ENCODE measurements at regions not wholly inside any gene's neighbourhood (a gene's known extent, or its start where the extent isn't known, plus 50 kb on each side); places are given as distances from the start of the nearest gene placed in this dataset.

DNA sequence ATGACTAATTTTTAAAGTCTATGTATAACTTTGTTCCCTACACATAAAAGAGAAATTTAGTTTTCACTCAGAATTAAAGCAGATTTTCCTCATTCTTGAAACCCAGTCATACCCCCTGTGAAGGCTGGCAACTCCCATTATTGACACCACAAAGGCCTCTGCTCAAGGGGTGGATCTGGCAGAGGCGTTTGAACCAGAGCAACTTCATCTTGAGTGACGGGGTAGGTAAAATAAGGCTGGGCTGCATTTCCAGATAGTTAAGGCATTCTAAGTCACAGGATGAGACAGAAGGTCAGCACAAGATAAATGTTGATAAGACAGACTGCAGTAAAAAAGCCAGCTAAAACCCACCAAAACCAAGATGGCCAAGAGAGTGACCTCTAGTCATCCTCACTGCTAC is 177.2 kb upstream of the OR13F1 start:
- ChIA-PET POLR2A (no interaction called here), CTCF (no interaction called here)
- no peak for DNase-seq (ENCODE audit: low read depth, low spot score)
- no peak overlapping the region for H3K4me3 ChIP-seq (ENCODE audit: low read depth, low read length)
- TF ChIP-seq, protein P1, sequence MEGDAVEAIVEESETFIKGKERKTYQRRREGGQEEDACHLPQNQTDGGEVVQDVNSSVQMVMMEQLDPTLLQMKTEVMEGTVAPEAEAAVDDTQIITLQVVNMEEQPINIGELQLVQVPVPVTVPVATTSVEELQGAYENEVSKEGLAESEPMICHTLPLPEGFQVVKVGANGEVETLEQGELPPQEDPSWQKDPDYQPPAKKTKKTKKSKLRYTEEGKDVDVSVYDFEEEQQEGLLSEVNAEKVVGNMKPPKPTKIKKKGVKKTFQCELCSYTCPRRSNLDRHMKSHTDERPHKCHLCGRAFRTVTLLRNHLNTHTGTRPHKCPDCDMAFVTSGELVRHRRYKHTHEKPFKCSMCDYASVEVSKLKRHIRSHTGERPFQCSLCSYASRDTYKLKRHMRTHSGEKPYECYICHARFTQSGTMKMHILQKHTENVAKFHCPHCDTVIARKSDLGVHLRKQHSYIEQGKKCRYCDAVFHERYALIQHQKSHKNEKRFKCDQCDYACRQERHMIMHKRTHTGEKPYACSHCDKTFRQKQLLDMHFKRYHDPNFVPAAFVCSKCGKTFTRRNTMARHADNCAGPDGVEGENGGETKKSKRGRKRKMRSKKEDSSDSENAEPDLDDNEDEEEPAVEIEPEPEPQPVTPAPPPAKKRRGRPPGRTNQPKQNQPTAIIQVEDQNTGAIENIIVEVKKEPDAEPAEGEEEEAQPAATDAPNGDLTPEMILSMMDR (IDR thresholded peaks at IDR 0.05; ENCODE audit: insufficient read depth, low read length, missing control alignments): no peak

DNA sequence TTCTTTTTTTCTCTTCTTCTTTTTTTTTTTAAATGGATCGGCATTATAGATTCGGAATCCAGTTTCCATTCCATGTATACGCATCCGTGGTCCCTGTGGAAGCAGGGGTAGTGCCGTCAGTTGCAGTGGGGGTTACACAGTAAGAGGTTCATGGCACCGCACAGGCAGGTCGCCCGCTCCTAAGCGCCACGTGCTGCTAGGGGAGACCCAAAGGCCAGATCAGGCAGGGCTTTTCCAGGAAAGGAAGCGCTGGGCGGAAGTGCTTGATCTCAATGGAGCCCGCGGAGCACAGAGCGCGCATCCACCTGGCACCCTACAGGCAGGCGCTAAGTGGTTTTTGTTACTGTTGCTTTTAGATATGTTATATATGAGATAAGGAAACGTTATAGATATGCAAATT is 174.8 kb upstream of the OR13F1 start:
- TF ChIP-seq, protein P1 (IDR thresholded peaks at IDR 0.05; ENCODE audit: insufficient read depth, low read length, missing control alignments): no peak
- DNase-seq (ENCODE audit: low read depth, low spot score): no peak
- no peak overlapping the region for H3K4me3 ChIP-seq (ENCODE audit: low read depth, low read length)
- ChIA-PET CTCF (no interaction called here), POLR2A (no interaction called here)

DNA sequence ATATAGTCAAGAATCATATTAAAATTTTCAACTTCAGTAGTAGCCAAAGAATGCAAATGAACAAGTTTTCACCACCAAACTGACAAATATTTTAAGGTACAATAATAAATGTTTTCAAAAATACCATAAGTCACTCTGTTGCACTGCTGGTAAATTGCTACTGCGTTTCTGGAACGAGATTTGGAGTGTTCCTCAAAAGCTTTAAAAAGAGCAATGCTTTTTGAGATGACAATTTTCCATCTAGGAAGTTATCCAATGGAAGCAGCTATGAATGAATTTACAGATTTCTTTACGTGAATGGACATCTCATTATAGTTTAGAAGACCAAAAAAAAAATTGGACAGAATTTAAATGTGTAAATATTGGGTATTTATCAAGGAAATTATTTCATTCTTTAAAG is 173.2 kb upstream of the OR13F1 start:
- DNase-seq (ENCODE audit: low read depth, low spot score): no peak
- no peak overlapping the region for H3K4me3 ChIP-seq (ENCODE audit: low read depth, low read length)
- TF ChIP-seq, protein P1 (IDR thresholded peaks at IDR 0.05; ENCODE audit: insufficient read depth, low read length, missing control alignments): no peak
- CTCF ChIA-PET: no interaction called here
- POLR2A ChIA-PET: no interaction called here

DNA sequence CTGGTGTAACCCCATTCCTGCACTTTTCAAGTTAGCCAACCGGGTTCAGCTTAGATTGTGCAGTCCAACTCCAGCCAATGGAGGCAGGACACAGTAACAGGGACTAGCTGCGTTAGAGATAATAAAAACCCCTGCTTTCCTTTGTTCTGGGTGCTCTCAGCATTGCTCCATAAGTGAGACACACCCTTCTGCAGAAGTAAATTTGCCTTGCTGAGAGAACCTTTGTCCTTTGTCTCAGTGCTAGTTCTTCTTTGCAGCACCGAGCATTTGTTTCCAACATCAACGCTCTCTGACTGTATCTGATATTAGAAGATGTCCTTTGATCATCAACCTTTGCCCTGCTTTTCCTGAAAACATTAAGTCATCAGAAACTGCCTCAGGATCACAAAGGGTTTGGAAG is 169.5 kb upstream of the OR13F1 start:
- TF ChIP-seq, protein P1 (IDR thresholded peaks at IDR 0.05; ENCODE audit: insufficient read depth, low read length, missing control alignments): no peak

DNA sequence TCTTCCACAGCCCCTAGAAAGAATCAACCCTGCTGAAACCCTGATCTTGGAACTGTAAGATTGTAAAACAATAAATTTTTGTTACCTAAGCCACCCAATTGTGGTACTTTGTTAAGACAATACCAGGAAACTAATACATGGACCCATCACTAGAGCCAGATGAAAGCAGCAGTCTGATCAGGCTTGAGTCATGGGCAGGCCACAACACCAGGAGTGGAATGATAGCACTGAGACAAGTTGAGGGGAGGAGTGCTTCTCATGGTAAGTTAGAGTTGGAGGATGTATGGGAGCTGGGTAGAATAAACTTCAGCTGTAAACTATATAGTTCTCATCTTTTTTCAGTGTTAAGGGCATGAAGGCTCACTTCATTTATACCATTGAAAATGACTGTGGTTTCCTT is 164.4 kb upstream of the OR13F1 start:
- DNase-seq (ENCODE audit: low read depth, low spot score): no peak
- TF ChIP-seq, protein P1 (IDR thresholded peaks at IDR 0.05; ENCODE audit: insufficient read depth, low read length, missing control alignments): no peak
- H3K4me3 ChIP-seq (ENCODE audit: low read depth, low read length): no peak overlapping the region
- CTCF ChIA-PET: no interaction called here
- POLR2A ChIA-PET: no interaction called here

More for the DNA sequence above, 169.5 kb upstream of the OR13F1 start:
- DNase-seq (ENCODE audit: low read depth, low spot score): no peak
- POLR2A ChIA-PET: no interaction called here
- no peak overlapping the region for H3K4me3 ChIP-seq (ENCODE audit: low read depth, low read length)
- CTCF ChIA-PET: no interaction called here

DNA sequence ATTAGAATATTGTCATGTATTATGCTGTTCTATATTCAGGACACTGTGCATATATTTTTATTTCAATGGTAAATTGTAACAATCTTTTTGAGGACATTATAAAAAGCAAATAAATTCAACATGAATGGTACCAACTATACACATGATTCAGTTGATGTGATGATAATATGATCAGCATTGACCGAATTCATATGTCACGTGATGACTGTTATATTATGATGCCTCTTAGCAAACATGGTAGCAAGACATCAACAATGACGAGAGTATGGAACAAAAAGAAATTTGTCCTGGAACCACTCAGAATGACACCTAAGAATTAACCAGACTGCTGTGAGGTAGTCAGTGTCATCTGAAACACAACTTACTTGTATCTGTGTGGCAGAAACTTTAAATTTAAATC is 161.5 kb upstream of the OR13F1 start:
- no peak for DNase-seq (ENCODE audit: low read depth, low spot score)
- no peak overlapping the region for H3K4me3 ChIP-seq (ENCODE audit: low read depth, low read length)
- ChIA-PET CTCF (no interaction called here), POLR2A (no interaction called here)
- TF ChIP-seq, protein P1 (IDR thresholded peaks at IDR 0.05; ENCODE audit: insufficient read depth, low read length, missing control alignments): no peak
